Frontal cortex (tissue), 3 donors: ENCODE measurements at regions not wholly inside any gene's neighbourhood (a gene's known extent, or its start where the extent isn't known, plus 50 kb on each side); places are given as distances from the start of the nearest gene placed in this dataset.
"Not testable (repeated sequence)": the region's sequence is repeated elsewhere in the genome, so short reads cannot be mapped to it uniquely, and the experiment has no call there.

ENCODE experiments used
- DNase-seq, 2 donors: peaks; one replicate each; pipeline ENCODE4 v3.0.0; 2012; ENCODE audit warnings: low spot score in 2 of 2
- FAIRE-seq: peaks from 2 replicates; lab custom pipeline; 2012; peaks lifted over from hg19 to GRCh38; lab: Jason Lieb, UNC
- donor health status: control.
- donor health status: control.
- donor health status: control.

GRCh38 chr4:24372341-24372740 lies 212.0 kb downstream of the DHX15 start:
- DNase-seq (no peak), FAIRE-seq (no peak)

- DNase-seq = no peak
- FAIRE-seq = no peak
Measured at GRCh38 chr4:24370421-24370820, 213.9 kb downstream of the DHX15 start.

- DNase-seq (no peak), FAIRE-seq (no peak)
Measured at GRCh38 chr4:24369507-24370029, 214.8 kb downstream of the DHX15 start.

- DNase-seq = no peak
- FAIRE-seq = no peak
Measured at GRCh38 chr4:24368801-24369200, 215.6 kb downstream of the DHX15 start.

- no peak for DNase-seq
- no peak for FAIRE-seq
Measured at GRCh38 chr4:24364852-24365251, 219.5 kb downstream of the DHX15 start.

GRCh38 chr4:24364249-24364648 lies 220.1 kb downstream of the DHX15 start:
- no peak for FAIRE-seq
- DNase-seq = no peak

GRCh38 chr4:24363751-24364150 lies 220.6 kb downstream of the DHX15 start:
- DNase-seq = no peak
- no peak for FAIRE-seq

GRCh38 chr4:24352112-24352511 lies 232.2 kb downstream of the DHX15 start:
- no peak for FAIRE-seq
- DNase-seq = no peak

- DNase-seq, FAIRE-seq: not testable (repeated sequence)
Measured at GRCh38 chr4:24349168-24349996, 235.0 kb downstream of the DHX15 start.

GRCh38 chr4:24339260-24339659 lies 245.1 kb downstream of the DHX15 start:
- DNase-seq (no peak), FAIRE-seq (no peak)

- no peak for DNase-seq
- no peak for FAIRE-seq
Measured at GRCh38 chr4:24337451-24338190, 246.7 kb downstream of the DHX15 start.

- no peak for FAIRE-seq
- no peak for DNase-seq
Measured at GRCh38 chr4:24335616-24336015, 248.7 kb downstream of the DHX15 start.

GRCh38 chr4:24334906-24335305 lies 249.4 kb downstream of the DHX15 start:
- DNase-seq (no peak), FAIRE-seq (no peak)

GRCh38 chr4:24330573-24330972 lies 253.8 kb downstream of the DHX15 start:
- DNase-seq (no peak), FAIRE-seq (no peak)

- FAIRE-seq (no peak), DNase-seq (no peak)
Measured at GRCh38 chr4:24330172-24330571, 254.2 kb downstream of the DHX15 start.

- no peak for FAIRE-seq
- DNase-seq = no peak
Measured at GRCh38 chr4:24328711-24329110, 255.6 kb downstream of the DHX15 start.

- FAIRE-seq = no peak
- no peak for DNase-seq
Measured at GRCh38 chr4:24328310-24328709, 256.0 kb downstream of the DHX15 start.

GRCh38 chr4:24322995-24323394 lies 261.4 kb downstream of the DHX15 start:
- DNase-seq (no peak), FAIRE-seq (no peak)

GRCh38 chr4:24322511-24322910 lies 261.8 kb downstream of the DHX15 start:
- FAIRE-seq (no peak), DNase-seq (no peak)

- FAIRE-seq (no peak), DNase-seq (no peak)
Measured at GRCh38 chr4:24321616-24322015, 262.7 kb downstream of the DHX15 start.

GRCh38 chr4:24321131-24321530 lies 263.2 kb downstream of the DHX15 start:
- FAIRE-seq (no peak), DNase-seq (no peak)
